ENCODE measurements at regions not wholly inside any gene's neighbourhood (a gene's known extent, or its start where the extent isn't known, plus 50 kb on each side); places are given as distances from the start of the nearest gene placed in this dataset.

GRCh38 chr5:62682059-62682458 is 103.4 kb downstream of the LRRC70 start:
- H3K4me3 Mint-ChIP-seq (ENCODE audit: unreplicated experiment) = no peak overlapping the region
- H3K27ac Mint-ChIP-seq (ENCODE audit: unreplicated experiment) = no peak overlapping the region
- DNase-seq (ENCODE audit: low spot score) = no peak
- H3K9me3 Mint-ChIP-seq (ENCODE audit: unreplicated experiment) = peaks cover 10% of the 10 kb centered on the region
- H3K4me1 Mint-ChIP-seq (ENCODE audit: unreplicated experiment) = peaks cover 5% of the 10 kb centered on the region
- H3K27me3 Mint-ChIP-seq (ENCODE audit: unreplicated experiment) = peaks cover 4% of the 10 kb centered on the region
- TF ChIP-seq CTCF (IDR thresholded peaks at IDR 0.05; ENCODE audit: unreplicated experiment) = no peak
- H3K36me3 Mint-ChIP-seq (ENCODE audit: low read depth, unreplicated experiment) = peaks cover 25% of the 10 kb centered on the region

GRCh38 chr5:62681117-62681850 is 102.7 kb downstream of the LRRC70 start:
- Mint-ChIP-seq H3K4me3 (ENCODE audit: unreplicated experiment) (no peak overlapping the region), H3K9me3 (ENCODE audit: unreplicated experiment) (peaks cover 15% of the 10 kb centered on the region), H3K27ac (ENCODE audit: unreplicated experiment) (no peak overlapping the region), H3K4me1 (ENCODE audit: unreplicated experiment) (peaks cover 5% of the 10 kb centered on the region), H3K27me3 (ENCODE audit: unreplicated experiment) (peaks cover 4% of the 10 kb centered on the region), H3K36me3 (ENCODE audit: low read depth, unreplicated experiment) (peaks cover 25% of the 10 kb centered on the region)
- no peak for DNase-seq (ENCODE audit: low spot score)
- no peak for TF ChIP-seq CTCF (IDR thresholded peaks at IDR 0.05; ENCODE audit: unreplicated experiment)

- H3K4me1 Mint-ChIP-seq (ENCODE audit: unreplicated experiment) = no peaks in the 10 kb centered on the region
- H3K27ac Mint-ChIP-seq (ENCODE audit: unreplicated experiment) = no peak overlapping the region
- no peak for TF ChIP-seq CTCF (IDR thresholded peaks at IDR 0.05; ENCODE audit: unreplicated experiment)
- H3K4me3 Mint-ChIP-seq (ENCODE audit: unreplicated experiment) = no peak overlapping the region
- DNase-seq (ENCODE audit: low spot score) = no peak
- H3K36me3 Mint-ChIP-seq (ENCODE audit: low read depth, unreplicated experiment) = peaks cover 29% of the 10 kb centered on the region
- peaks cover 21% of the 10 kb centered on the region for H3K9me3 Mint-ChIP-seq (ENCODE audit: unreplicated experiment)
- peaks cover 4% of the 10 kb centered on the region for H3K27me3 Mint-ChIP-seq (ENCODE audit: unreplicated experiment)
Observed at GRCh38 chr5:62680121-62680520, 101.5 kb downstream of the LRRC70 start.
